ENCODE measurements at regions not wholly inside any gene's neighbourhood (a gene's known extent, or its start where the extent isn't known, plus 50 kb on each side); places are given as distances from the start of the nearest gene placed in this dataset.

GRCh38 chrX:40424259-40424658, 156.5 kb upstream of the ATP6AP2 start:
- intact Hi-C loops (cut with DNase I): no loop called here
- no peak overlapping the region for H3K27ac ChIP-seq
- no peak for TF ChIP-seq CTCF (IDR thresholded peaks at IDR 0.05)
- H3K36me3 ChIP-seq: no peaks in the 10 kb centered on the region
- no peaks in the 10 kb centered on the region for H3K4me1 ChIP-seq
- no peaks in the 10 kb centered on the region for H3K27me3 ChIP-seq
- no peak for ATAC-seq
- H3K4me3 ChIP-seq: no peak overlapping the region
- H3K9me3 ChIP-seq: no peaks in the 10 kb centered on the region
- DNase-seq: no peak

DNA sequence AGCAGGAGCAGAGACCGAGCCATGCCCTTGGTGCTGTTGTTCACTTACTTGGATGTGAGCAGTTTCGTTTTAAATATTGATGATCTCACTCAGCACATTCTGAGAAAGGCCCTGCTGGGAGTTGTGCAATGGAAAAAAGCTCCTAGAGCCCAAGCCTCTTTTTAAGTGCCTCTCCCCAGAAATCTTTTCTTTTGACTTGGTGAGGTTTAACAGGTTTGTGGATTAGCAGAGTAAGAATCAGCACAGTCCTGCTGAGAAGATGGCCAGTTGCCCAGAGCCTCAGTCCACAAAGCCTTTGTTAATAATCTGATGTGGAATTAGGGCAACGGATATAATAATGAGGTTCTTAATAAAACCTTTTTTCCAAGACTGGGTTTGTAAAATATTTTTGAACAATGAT, 157.5 kb upstream of the ATP6AP2 start:
- Histone ChIP-seq H3K9me3 (no peaks in the 10 kb centered on the region), H3K27me3 (no peaks in the 10 kb centered on the region), H3K27ac (no peak overlapping the region), H3K36me3 (no peaks in the 10 kb centered on the region), H3K4me1 (no peaks in the 10 kb centered on the region), H3K4me3 (no peak overlapping the region)
- TF ChIP-seq CTCF (IDR thresholded peaks at IDR 0.05): no peak
- DNase-seq: no peak
- intact Hi-C loops (cut with DNase I): no loop called here
- peak; percentile 61 for ATAC-seq

DNA sequence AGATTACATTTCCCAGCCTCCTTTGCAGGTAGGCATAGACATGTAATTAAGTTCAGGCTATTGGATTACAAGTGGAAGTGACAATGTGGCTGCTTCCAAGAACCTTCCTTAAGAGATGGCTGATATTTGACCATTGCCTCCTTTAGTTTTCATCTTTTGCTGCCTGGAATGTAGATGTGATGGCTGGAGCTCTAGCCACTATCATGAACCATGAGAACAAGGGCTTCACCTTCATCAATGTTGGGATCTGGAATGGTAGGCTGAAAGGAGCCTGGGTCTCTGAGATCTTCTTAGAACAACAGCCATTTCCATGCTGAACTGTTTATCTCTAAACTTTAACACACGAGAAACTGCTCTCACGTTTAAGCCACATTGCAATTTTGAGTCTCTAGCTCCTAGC, 158.7 kb upstream of the ATP6AP2 start:
- no peak for DNase-seq
- intact Hi-C loops (cut with DNase I): no loop called here
- no peaks in the 10 kb centered on the region for H3K36me3 ChIP-seq
- H3K4me3 ChIP-seq: no peak overlapping the region
- no peak for ATAC-seq
- no peaks in the 10 kb centered on the region for H3K27me3 ChIP-seq
- no peak overlapping the region for H3K27ac ChIP-seq
- no peaks in the 10 kb centered on the region for H3K4me1 ChIP-seq
- TF ChIP-seq CTCF (IDR thresholded peaks at IDR 0.05): no peak
- H3K9me3 ChIP-seq: no peaks in the 10 kb centered on the region

DNA sequence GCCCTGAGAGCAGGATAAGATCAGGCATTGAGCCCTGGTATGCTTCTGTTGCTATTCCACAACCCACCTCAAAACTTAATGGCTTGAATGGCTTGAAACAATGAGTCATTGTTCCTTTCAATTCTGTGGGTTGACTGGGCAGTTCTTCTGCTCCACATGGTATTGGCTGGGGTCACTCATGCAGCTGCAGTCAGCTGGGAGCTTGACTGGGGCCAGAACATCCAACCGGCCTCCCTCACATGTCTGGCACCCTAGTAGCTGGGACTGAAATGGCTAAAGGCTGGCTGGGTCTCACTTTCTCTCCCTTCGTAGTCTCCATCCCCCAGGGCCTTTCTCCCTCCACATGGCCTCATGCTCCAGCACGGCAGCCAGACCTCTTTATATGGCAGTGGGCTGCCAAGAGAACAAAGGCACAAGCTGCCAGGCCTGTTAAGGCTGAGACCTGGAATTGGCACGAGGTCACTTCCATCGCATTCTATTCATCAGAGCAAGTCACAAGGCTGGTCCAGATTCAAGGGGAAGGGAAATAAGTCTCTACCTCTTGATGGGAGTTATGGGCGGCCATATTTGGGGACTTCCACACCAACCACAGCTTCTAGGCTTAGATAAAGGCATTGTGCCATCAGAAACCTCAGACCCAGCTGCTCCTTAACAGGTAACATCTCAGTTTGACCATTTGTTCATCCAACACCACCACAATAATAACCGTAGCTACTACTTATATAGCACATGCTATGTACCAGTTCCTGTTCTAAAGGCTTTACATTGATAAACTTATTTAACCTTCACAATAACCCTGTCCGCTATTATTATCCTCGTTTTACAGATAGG, 159.7 kb upstream of the ATP6AP2 start:
- Histone ChIP-seq H3K4me1 (no peaks in the 10 kb centered on the region), H3K4me3 (no peak overlapping the region), H3K9me3 (no peaks in the 10 kb centered on the region), H3K27ac (no peak overlapping the region), H3K27me3 (no peaks in the 10 kb centered on the region), H3K36me3 (no peaks in the 10 kb centered on the region)
- no peak for ATAC-seq
- no peak for TF ChIP-seq CTCF (IDR thresholded peaks at IDR 0.05)
- no peak for DNase-seq
- intact Hi-C loops (cut with DNase I): no loop called here

GRCh38 chrX:40418813-40419195, 162.0 kb upstream of the ATP6AP2 start:
- DNase-seq (no peak), ATAC-seq (no peak)
- no peak overlapping the region for H3K4me3 ChIP-seq
- H3K27me3 ChIP-seq: no peaks in the 10 kb centered on the region
- no peaks in the 10 kb centered on the region for H3K36me3 ChIP-seq
- TF ChIP-seq CTCF (IDR thresholded peaks at IDR 0.05): no peak
- no peaks in the 10 kb centered on the region for H3K9me3 ChIP-seq
- H3K4me1 ChIP-seq: no peaks in the 10 kb centered on the region
- intact Hi-C loops (cut with DNase I): no loop called here
- no peak overlapping the region for H3K27ac ChIP-seq

All from left lung (tissue), 4 donors.